GM21529 (cell line): ENCODE measurements at regions not wholly inside any gene's neighbourhood (a gene's known extent, or its start where the extent isn't known, plus 50 kb on each side); places are given as distances from the start of the nearest gene placed in this dataset.
"Not testable (repeated sequence)": the region's sequence is repeated elsewhere in the genome, so short reads cannot be mapped to it uniquely, and the experiment has no call there.

ENCODE experiments used
- ATAC-seq: cut with Tn5 transposase; IDR thresholded peaks from one replicate; pipeline ENCODE4 v1.9.1; 2021; ENCODE audit not compliant: unreplicated experiment

DNA sequence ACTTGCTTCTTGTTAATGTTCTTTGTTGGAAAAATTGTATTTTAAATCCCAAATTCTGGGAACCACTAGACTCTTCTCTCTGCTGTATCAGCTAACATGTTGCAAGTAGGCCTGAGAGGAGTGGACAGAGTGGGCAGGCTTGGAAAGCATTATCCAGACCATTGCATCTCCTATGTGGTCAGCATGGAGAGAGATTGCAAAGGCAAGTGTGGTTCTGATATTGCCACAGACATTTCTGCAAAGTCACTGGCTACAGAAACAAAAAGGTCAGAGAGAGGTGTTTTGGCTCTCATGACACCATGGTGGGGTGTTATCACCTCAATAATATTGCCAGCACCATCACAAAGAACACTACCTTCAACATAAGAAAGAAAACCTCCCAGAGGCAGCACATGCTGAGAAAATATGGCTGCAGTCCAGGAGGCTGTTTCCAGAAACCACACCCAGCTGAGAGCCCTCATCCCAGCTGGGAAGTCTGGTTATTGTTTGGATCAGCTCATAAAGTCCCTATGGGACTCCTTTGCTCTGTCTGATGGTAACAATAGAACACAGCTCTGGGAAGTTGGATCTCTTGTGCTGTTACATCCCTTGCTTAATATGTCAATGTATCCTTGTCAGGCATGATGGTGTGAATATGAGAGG, 78.2 kb upstream of the TBX18 start:
- no peak for ATAC-seq

DNA sequence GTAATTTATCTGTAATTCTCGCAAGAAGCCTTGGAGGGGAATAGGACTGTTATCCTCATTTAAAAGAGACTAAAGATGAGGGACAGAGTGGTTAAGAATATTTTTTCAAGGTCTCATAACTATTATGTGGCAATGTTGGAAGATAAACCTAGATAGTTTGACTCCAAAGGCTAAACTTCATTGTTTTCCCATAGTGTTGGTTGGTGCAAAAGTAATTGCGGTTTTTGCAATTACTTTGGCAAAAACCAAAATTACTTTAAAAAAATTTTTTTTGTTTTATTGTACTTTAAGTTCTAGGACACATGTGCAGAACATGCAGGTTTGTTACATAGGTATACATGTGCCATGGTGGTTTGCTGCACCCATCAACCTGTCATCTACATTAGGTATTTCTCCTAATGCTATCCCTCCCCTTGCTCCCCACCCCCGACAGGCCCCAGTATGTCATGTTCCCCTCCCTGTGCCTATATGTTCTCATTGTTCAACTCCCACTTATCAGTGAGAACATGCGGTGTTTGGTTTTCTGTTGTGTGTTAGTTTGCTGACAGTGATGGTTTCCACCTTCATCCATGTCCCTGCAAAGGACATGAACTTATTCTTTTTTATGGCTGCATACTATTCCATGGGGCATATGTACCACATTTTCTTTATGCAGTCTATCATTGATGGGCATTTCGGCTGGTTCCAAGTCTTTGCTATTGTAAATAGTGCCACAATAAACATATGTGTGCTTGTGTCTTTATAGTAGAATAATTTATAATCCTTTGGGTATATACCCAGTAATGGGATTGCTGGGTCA, 72.9 kb upstream of the TBX18 start:
- not testable (repeated sequence) for ATAC-seq

GRCh38 chr6:84836366-84836765, 72.0 kb upstream of the TBX18 start:
- ATAC-seq, result no peak

GRCh38 chr6:84835340-84835739, 70.9 kb upstream of the TBX18 start:
- ATAC-seq, result no peak

- not testable (repeated sequence) for ATAC-seq
Observed at GRCh38 chr6:84831924-84832323, 67.5 kb upstream of the TBX18 start.

DNA sequence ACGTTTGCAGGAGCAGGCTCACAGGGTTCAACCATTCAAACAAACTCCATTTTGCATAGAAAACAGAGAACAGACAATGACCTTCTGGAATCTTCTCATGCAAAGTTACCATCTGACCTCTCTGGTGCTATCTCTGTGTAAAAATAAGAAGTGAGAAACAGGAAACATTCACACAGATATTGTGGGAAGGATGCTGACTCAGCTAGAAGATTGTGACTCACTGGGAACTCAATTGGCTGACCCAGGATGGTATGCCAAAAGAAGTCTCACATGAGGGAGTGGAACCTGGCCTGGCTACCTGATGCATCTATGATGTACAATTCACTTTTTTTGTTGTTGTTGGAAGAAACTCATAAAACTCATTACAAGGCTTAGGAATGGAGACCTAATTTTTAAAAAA, 61.1 kb upstream of the TBX18 start:
- no peak for ATAC-seq

GRCh38 chr6:84821314-84821713, 56.9 kb upstream of the TBX18 start:
- ATAC-seq, result not testable (repeated sequence)

GRCh38 chr6:84816741-84817140, 52.3 kb upstream of the TBX18 start:
- ATAC-seq, result no peak

- ATAC-seq, result no peak
Observed at GRCh38 chr6:84815896-84816735, 51.7 kb upstream of the TBX18 start.
